ENCODE measurements at regions not wholly inside any gene's neighbourhood (a gene's known extent, or its start where the extent isn't known, plus 50 kb on each side); places are given as distances from the start of the nearest gene placed in this dataset.

GRCh38 chr11:92504534-92504933 lies 279.9 kb downstream of the FAT3 start:
- TF ChIP-seq CTCF (IDR thresholded peaks at IDR 0.05): no peak
- no peak for TF ChIP-seq EP300 (IDR thresholded peaks at IDR 0.05)

Measured in upper lobe of left lung (tissue), 4 donors.